Adrenal gland (tissue), 9 donors: ENCODE measurements at regions not wholly inside any gene's neighbourhood (a gene's known extent, or its start where the extent isn't known, plus 50 kb on each side); places are given as distances from the start of the nearest gene placed in this dataset.

ENCODE experiments used
- DNase-seq, 7 donors: peaks; one replicate each; pipeline ENCODE4 v3.0.0-alpha.2; 2019 to 2020
- H3K27ac ChIP-seq, 5 donors: fragments of 200-600 bp; sonication (generic) in 4 of 5; 1 replicate in 3 of 5; 2 replicates in 2 of 5; pipeline versions ENCODE4 v1.5.1 to v1.8.0; 2016 to 2020; ENCODE audit warnings: mild to moderate bottlenecking in 1 of 5
- H3K27me3 ChIP-seq: fragments of 200-600 bp; 2 replicates; pipeline ENCODE4 v1.8.0; 2021
- H3K36me3 ChIP-seq, 2 donors: fragments of 200-600 bp; replicated peaks in 1 of 2; 1 replicate in 1 of 2; 2 replicates in 1 of 2; pipeline versions ENCODE4 v1.5.1 to v1.8.0; 2018 to 2022
- H3K4me1 ChIP-seq, 2 donors: fragments of 200-600 bp; replicated peaks in 1 of 2; 1 replicate in 1 of 2; 2 replicates in 1 of 2; pipeline versions ENCODE4 v1.5.1 to v1.8.0; 2018 to 2021
- H3K4me3 ChIP-seq, 4 donors: fragments of 200-600 bp; sonication (generic) in 3 of 4; one replicate each; pipeline ENCODE4 v1.5.1; 2016 to 2018
- H3K9me3 ChIP-seq, 3 donors: fragments of 200-600 bp; sonication (generic) in 1 of 3; replicated peaks in 1 of 3; 1 replicate in 2 of 3; 2 replicates in 1 of 3; pipeline versions ENCODE4 v1.5.1 to v1.8.0; 2016 to 2021
- POLR2A ChIP-seq, 2 donors: fragments of 450-650 bp; IDR thresholded peaks; one replicate each; pipeline ENCODE4 v1.6.1; 2017; ENCODE audit warnings: antibody characterized with exemption in 2 of 2, mild to moderate bottlenecking in 2 of 2, moderate library complexity in 1 of 2
- WGBS, 4 donors: extraction: QIAGEN DNeasy Blood & Tissue Kit in 2 of 4; methylation state at CpG; one replicate each; pipeline versions ENCODE4 v1.1.5 to v1.1.7; 2013 to 2017; 5-methylcytosine and 5-hydroxymethylcytosine counted together
- intact Hi-C, 2 donors: fragments of 100-400 bp; cut with DNase I; formaldehyde crosslinking; loops; one replicate each; pipeline versions ENCODE4 v1.14.1 to v1.15.0; 2022 to 2023
- TF ChIP-seq, protein P1 (sequence below), 6 experiments: fragments of 450-650 bp in 4 of 6; fragments of 200-600 bp in 2 of 6; sonication (generic) in 1 of 6; IDR thresholded peaks; 1 replicate in 5 of 6; 2 replicates in 1 of 6; pipeline versions ENCODE4 v1.5.1 to v1.8.0; 2016 to 2021; ENCODE audit warnings: antibody characterized with exemption in 6 of 6, mild to moderate bottlenecking in 2 of 6, moderate library complexity in 1 of 6
- donor health status: healthy with polysubstance abuse.
- donor health status: Bipolar disorder and iron deficiency.
- donor health status: DM: yes; HTN: yes; CAD: no.
- donor health status: DM: no; HTN: no; CAD: no.
- donor health status: DM: no; HTN: no; CAD: no.

DNA sequence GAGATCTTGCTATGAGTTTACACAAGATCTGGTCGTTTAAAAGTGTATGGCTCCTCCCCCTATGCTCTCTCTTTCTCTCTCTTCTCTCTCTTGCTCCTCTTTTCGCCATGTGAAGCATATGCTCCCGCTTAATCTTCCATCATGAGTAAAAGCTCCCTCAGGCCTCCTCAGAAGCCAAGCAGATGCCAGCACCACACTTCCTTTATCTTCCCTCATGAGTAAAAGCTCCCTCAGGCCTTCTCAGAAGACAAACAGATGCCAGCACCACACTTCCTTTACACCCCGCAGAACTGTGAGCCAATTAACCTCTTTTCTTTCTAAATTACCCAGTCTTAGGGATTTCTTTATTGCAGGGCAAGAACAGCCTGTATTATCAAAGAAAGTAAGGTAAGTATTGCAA is 152.4 kb downstream of the SEC23A start:
- H3K9me3 ChIP-seq: no peaks in the 10 kb centered on the region
- 69 to 80% (median 73%) methylated on average over 4 of the region's 4 CpGs for WGBS, 4 donors
- H3K36me3 ChIP-seq: no peaks in the 10 kb centered on the region
- intact Hi-C loops: no loop called here
- H3K27ac ChIP-seq: no peak overlapping the region
- H3K4me3 ChIP-seq: no peak overlapping the region
- TF ChIP-seq POLR2A (IDR thresholded peaks at IDR 0.05): no peak
- TF ChIP-seq, protein P1, sequence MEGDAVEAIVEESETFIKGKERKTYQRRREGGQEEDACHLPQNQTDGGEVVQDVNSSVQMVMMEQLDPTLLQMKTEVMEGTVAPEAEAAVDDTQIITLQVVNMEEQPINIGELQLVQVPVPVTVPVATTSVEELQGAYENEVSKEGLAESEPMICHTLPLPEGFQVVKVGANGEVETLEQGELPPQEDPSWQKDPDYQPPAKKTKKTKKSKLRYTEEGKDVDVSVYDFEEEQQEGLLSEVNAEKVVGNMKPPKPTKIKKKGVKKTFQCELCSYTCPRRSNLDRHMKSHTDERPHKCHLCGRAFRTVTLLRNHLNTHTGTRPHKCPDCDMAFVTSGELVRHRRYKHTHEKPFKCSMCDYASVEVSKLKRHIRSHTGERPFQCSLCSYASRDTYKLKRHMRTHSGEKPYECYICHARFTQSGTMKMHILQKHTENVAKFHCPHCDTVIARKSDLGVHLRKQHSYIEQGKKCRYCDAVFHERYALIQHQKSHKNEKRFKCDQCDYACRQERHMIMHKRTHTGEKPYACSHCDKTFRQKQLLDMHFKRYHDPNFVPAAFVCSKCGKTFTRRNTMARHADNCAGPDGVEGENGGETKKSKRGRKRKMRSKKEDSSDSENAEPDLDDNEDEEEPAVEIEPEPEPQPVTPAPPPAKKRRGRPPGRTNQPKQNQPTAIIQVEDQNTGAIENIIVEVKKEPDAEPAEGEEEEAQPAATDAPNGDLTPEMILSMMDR (IDR thresholded peaks at IDR 0.05): no peak
- no peaks in the 10 kb centered on the region for H3K4me1 ChIP-seq
- no peak for DNase-seq
- no peaks in the 10 kb centered on the region for H3K27me3 ChIP-seq

DNA sequence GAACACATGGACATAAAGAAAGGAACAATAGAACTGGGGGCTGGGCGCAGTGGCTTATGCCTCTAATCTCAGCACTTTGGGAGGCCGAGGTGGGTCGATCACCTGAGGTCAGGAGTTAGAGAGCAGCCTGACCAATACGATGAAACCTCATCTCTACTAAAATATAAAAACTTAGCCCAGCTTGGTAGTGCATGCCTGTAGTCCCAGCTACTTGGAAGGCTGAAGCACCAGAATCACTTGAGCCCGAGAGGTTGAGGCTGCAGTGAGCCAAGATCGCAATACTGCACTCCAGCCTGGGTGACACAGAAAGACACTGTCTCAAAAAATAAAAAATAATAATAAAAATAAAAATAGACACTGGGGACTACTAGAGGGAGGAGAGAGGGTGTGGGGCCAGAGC is 154.5 kb downstream of the SEC23A start:
- Histone ChIP-seq H3K27me3 (no peaks in the 10 kb centered on the region), H3K4me1 (no peaks in the 10 kb centered on the region), H3K27ac (no peak overlapping the region), H3K4me3 (no peak overlapping the region), H3K36me3 (no peaks in the 10 kb centered on the region), H3K9me3 (no peaks in the 10 kb centered on the region)
- no peak for DNase-seq
- intact Hi-C loops: no loop called here
- WGBS, 4 donors: 90 to 93% (median 92%) methylated on average over 6 of the region's 6 CpGs
- no peak for TF ChIP-seq POLR2A (IDR thresholded peaks at IDR 0.05)
- TF ChIP-seq, protein P1 (IDR thresholded peaks at IDR 0.05): no peak

DNA sequence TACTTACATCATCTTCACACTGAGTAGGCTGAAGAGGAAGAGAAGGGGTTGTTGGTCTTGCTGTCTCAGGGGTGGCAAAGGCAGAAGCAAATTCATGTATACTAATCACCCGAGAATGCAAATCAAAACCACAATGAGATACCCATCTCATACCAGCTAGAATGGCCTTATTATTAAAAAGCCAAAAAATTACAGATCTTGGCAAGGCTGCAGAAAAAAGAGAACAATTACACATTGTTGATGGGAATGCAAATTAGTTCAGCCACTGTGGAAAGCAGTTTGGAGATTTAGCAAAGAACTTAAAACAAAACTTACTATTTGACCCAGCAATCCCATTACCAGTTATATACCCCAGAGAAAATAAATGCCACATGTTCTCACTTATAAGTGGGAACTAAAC is 154.9 kb downstream of the SEC23A start:
- 72 to 76% (median 76%) methylated on average over 1 of the region's 1 CpG for WGBS, 4 donors
- Histone ChIP-seq H3K4me1 (no peaks in the 10 kb centered on the region), H3K27me3 (no peaks in the 10 kb centered on the region), H3K36me3 (no peaks in the 10 kb centered on the region), H3K27ac (no peak overlapping the region), H3K4me3 (no peak overlapping the region), H3K9me3 (no peaks in the 10 kb centered on the region)
- DNase-seq: no peak
- intact Hi-C loops: no loop called here
- TF ChIP-seq, protein P1 (IDR thresholded peaks at IDR 0.05): no peak
- no peak for TF ChIP-seq POLR2A (IDR thresholded peaks at IDR 0.05)

DNA sequence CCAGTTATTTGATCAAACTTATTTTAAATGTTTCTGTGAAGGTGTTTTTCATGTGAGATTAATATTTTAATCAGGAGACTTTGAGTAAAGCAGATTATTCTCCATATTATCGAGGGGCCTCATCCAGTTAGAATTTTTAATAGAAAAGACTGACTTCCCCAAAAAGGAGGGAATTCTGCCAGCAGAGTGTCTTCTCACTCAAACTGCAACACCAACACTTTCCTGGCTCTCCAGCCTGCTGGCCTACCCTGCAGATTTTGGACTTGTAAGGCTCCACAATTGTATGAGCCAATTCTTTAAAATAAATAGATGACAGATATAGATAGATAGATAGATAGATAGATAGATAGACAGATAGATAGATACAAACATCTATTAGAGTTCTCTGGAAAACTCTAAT is 155.7 kb downstream of the SEC23A start:
- H3K4me1 ChIP-seq: no peaks in the 10 kb centered on the region
- intact Hi-C loops: no loop called here
- whole genome bisulfite sequencing, 4 donors: 64 to 91% (median 78%) methylated on average over 1 of the region's 1 CpG
- no peak for DNase-seq
- no peak overlapping the region for H3K27ac ChIP-seq
- no peaks in the 10 kb centered on the region for H3K36me3 ChIP-seq
- no peaks in the 10 kb centered on the region for H3K9me3 ChIP-seq
- H3K4me3 ChIP-seq: no peak overlapping the region
- H3K27me3 ChIP-seq: no peaks in the 10 kb centered on the region
- no peak for TF ChIP-seq POLR2A (IDR thresholded peaks at IDR 0.05)
- TF ChIP-seq, protein P1 (IDR thresholded peaks at IDR 0.05): no peak
